D721Med (cell line): ENCODE measurements at regions not wholly inside any gene's neighbourhood (a gene's known extent, or its start where the extent isn't known, plus 50 kb on each side); places are given as distances from the start of the nearest gene placed in this dataset.

Experiments used
- DNase-seq: peaks from one replicate; pipeline ENCODE4 v3.0.0; 2011; ENCODE audit warnings: low spot score; ENCODE audit not compliant: insufficient read length
- FAIRE-seq: peaks from 2 replicates; lab custom pipeline; 2011; peaks lifted over from hg19 to GRCh38; lab: Jason Lieb, UNC
- TF ChIP-seq, protein P1 (sequence below): IDR thresholded peaks from 2 replicates; pipeline ENCODE4 v1.5.1; 2012; ENCODE audit warnings: mild to moderate bottlenecking, control low read depth; ENCODE audit not compliant: insufficient read depth; ENCODE audit errors: missing control alignments

DNA sequence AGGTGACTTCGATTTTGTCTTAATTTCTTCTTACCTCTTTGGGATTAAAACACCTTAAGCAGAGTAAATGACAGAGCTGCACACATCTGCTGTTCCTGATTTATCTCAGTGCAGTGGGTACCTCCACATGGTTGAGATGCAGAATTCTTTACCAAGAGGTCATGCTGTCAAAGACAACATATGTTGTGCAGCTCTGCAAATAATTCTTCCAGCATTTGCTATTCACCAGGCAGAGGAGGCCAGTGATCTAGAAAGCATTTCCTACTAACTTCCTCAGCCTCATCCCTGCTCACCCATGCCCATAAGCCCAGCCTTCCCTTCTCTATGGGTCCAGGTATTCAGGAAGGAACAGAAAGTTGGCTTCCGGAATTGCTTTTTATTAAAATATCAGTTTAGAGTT is 109.3 kb downstream of the THBS2 start:
- FAIRE-seq (no peak), DNase-seq (no peak)
- TF ChIP-seq, protein P1, sequence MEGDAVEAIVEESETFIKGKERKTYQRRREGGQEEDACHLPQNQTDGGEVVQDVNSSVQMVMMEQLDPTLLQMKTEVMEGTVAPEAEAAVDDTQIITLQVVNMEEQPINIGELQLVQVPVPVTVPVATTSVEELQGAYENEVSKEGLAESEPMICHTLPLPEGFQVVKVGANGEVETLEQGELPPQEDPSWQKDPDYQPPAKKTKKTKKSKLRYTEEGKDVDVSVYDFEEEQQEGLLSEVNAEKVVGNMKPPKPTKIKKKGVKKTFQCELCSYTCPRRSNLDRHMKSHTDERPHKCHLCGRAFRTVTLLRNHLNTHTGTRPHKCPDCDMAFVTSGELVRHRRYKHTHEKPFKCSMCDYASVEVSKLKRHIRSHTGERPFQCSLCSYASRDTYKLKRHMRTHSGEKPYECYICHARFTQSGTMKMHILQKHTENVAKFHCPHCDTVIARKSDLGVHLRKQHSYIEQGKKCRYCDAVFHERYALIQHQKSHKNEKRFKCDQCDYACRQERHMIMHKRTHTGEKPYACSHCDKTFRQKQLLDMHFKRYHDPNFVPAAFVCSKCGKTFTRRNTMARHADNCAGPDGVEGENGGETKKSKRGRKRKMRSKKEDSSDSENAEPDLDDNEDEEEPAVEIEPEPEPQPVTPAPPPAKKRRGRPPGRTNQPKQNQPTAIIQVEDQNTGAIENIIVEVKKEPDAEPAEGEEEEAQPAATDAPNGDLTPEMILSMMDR, result no peak

DNA sequence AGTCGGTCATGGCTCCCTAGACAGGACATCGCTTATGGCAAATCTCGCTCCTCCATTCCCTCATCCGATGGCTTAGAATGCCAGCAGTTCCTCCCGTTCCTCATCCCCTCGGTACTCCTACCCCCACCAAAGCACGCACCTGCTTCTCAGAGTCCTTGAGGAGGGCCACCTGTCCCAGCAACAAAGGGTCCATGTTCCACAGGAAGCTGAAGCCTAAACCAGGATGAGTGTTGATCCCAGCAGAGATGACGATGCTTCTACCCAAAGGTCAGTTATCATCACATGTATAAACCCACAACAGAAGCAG is 111.2 kb downstream of the THBS2 start:
- TF ChIP-seq, protein P1, result no peak
- FAIRE-seq (no peak), DNase-seq (no peak)

DNA sequence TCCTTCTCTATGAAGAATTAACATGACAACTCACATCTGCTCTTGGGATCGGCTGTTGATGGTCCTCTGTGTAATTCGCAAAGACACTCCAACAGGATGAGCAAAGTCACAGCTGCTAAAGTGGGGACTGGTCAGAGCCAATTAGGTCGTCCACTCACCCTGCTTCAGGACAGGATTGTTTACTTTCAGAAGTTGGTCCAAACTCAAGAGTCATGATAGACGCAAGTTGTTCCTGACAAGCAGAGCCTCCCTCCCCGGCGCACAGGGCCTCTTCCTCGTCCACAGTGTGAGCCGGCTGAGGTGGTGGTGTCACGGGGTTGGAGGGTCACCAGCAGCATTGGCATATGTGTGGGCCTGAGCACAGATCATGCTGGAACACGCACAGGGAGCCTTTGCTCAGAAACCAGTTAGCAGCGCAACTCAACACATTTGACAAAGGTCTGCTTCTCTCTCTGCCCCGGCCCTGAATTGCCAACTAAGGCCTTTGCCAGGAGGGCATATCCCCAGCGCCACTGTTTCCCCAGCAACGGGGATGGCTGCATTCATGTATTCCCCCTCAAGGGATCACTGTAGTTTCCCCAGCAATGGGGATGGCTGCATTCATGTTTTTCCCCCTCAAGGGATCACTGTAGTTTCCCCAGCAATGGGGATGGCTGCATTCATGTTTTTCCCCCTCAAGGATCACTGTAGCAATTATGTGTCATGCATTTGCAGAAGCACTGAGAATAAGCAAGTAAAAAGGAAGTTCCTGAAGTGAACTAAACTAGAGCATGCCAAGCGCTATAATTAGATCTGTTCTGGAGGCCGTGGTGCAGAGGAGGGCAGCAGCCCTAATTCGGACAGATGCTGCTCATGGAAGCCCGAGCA is 111.7 kb downstream of the THBS2 start:
- DNase-seq (no peak), FAIRE-seq (no peak)
- TF ChIP-seq, protein P1, result no peak

DNA sequence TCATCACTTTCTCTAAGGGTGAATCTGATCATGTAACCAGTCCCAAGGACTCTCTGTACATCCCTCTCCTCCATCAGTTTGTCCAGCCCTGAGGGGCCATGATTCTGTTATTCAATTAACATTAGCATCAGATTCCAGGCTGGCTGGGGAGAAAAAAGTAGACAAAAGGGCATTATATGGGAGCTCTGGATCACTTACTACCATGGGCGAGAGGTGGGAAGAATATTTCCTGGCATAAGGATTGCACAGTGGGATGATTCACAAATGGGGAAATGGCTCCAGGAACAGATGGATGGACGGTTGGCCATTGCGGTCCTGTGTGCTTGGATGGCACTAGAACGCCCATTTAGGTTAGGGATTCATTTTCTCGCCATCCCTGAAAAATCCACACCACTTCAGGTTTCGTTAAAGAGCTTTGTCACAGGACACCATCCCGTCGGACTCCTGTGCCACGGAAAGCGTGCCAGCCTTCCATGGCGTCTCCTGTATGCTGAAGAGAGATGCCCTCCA is 112.6 kb downstream of the THBS2 start:
- TF ChIP-seq, protein P1, result no peak
- DNase-seq (no peak), FAIRE-seq (no peak)

DNA sequence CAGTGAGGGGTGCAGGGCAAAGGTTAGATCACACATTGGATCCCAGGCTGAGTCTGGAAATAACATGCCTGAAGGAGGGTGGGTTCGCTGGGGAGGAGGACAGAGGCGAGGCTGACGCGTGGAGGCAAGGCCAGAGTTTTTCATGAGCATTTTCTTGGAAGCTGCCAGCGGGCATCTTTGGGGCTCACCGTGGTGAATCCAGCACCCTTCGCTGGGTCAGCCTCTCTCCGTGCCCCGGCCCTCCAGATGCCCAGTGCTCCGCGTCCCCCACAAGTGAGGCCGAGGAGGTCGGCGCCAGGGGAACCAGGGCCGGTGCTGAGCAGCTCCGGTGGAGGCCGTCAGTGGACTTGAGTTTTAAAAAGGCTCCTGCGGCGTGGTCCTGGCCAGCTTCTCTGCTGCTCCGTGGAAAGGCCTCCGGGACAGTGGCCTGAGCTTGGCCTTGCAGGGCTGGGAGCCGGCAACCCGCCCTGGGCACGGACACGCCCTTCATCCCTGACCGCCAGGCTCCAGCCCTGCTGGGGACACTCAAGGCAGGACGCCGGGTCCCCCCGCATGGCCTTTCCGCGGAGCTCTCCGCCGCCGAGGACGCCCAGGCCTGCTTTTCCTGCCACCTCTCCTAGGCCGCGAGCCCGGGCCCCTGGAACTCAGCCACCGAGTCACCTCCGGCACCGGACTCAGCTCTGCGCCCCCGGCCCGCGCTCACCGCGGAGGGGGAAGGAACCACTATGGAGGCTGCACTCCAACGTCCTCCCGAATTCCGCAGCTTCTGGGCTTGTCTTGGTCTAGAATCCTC is 114.3 kb downstream of the THBS2 start:
- FAIRE-seq (no peak), DNase-seq (no peak)
- TF ChIP-seq, protein P1, result no peak

DNA sequence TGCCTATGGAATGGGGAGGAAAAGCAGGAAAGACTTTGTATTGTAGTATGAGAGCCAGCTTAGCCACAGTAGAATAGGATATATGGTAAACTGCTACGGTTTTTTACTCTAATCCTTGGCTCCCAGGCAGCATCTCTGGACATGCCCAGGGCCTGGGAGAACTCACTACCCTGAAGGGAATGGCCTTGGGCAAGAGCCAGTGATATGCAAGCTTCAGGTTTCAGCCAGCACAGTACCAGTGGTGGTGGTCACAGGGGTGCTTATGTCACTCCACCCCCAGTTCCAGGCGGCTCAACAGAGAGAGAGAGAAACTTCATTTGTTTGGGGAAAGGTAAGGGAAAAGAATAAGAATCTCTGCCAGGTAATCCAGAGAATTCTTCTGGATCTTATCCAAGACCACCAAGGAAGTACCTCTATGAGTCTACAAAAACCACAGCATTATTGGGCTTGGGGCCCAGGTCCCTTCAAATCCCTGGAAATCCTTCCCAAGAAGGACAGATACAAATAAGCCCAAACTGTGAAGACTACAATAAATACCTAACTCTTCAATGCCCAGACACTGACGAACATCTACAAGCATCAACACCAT is 121.2 kb downstream of the THBS2 start:
- TF ChIP-seq, protein P1, result no peak
- no peak for FAIRE-seq
- no peak for DNase-seq
